ENCODE measurements at regions not wholly inside any gene's neighbourhood (a gene's known extent, or its start where the extent isn't known, plus 50 kb on each side); places are given as distances from the start of the nearest gene placed in this dataset.

DNA sequence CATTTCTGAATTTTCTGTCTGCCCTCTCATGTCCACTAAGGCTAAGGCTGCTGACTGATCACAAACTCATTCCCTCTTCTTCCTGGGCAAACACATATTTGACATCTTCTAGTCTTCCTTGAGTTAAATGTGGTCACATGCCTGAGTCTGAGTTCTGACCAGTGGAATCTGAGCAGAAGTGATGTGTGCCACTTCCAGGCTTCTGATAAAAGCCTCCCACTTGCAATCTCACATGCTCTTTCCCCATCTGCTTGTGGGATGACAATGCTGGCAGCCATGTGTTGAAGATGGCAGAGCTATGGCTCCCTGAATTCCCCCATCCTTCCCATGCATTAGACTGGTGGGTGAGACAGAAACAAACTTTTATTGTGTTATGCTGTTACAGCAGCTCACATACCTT is 149.9 kb upstream of the ZNF648 start:
- TF ChIP-seq, protein P1, sequence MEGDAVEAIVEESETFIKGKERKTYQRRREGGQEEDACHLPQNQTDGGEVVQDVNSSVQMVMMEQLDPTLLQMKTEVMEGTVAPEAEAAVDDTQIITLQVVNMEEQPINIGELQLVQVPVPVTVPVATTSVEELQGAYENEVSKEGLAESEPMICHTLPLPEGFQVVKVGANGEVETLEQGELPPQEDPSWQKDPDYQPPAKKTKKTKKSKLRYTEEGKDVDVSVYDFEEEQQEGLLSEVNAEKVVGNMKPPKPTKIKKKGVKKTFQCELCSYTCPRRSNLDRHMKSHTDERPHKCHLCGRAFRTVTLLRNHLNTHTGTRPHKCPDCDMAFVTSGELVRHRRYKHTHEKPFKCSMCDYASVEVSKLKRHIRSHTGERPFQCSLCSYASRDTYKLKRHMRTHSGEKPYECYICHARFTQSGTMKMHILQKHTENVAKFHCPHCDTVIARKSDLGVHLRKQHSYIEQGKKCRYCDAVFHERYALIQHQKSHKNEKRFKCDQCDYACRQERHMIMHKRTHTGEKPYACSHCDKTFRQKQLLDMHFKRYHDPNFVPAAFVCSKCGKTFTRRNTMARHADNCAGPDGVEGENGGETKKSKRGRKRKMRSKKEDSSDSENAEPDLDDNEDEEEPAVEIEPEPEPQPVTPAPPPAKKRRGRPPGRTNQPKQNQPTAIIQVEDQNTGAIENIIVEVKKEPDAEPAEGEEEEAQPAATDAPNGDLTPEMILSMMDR (IDR thresholded peaks at IDR 0.05) = no peak
- no peak for TF ChIP-seq POLR2A (IDR thresholded peaks at IDR 0.05)
- TF ChIP-seq EP300 (IDR thresholded peaks at IDR 0.05; ENCODE audit: low read depth) = no peak
- TF ChIP-seq POLR2AphosphoS5 (IDR thresholded peaks at IDR 0.05) = no peak
- no peak overlapping the region for H3K27ac ChIP-seq
- no peaks in the 10 kb centered on the region for H3K36me3 ChIP-seq
- no peaks in the 10 kb centered on the region for H3K9me3 ChIP-seq
- peaks cover 3 to 11% (median 8%) of the 10 kb centered on the region in 4 donors for H3K4me1 ChIP-seq
- no peaks in the 10 kb centered on the region for H3K27me3 ChIP-seq
- DNase-seq = no peak
- no peak overlapping the region for H3K4me3 ChIP-seq
- in situ Hi-C loops (cut with MboI; ENCODE audit: low pct_ligation_motif_present in 1 of 4, low pct_unique_long_range_greater_than_20kb in 1 of 4, low sequenced_read_pairs in 3 of 4) = no loop called here
- intact Hi-C loops (cut with DNase I; ENCODE audit: low total_unique reads) = no loop called here

DNA sequence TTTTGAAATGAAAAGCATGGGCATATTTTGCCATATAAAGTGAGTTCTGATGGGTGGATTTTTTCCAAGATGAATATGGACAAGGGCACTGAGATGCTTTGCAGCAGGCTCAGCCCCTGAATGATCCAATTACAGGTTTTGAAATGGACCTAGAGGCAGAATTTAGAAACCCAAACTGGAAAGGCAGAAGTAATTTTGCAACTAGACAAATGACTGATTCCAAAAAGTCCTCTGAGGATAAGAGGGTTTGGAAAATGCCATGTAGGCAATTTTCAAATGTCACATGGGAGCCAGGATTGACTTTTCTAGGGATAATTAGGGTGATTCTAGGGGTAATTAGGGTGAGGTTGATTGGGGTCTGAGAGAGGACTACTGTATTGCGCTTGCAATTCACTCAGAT is 148.9 kb upstream of the ZNF648 start:
- DNase-seq = no peak
- H3K4me3 ChIP-seq = no peak overlapping the region
- no peaks in the 10 kb centered on the region for H3K36me3 ChIP-seq
- peaks cover 0 to 3% (median 3%) of the 10 kb centered on the region in 4 donors for H3K4me1 ChIP-seq
- intact Hi-C loops (cut with DNase I; ENCODE audit: low total_unique reads) (no loop called here), in situ Hi-C loops (cut with MboI; ENCODE audit: low pct_ligation_motif_present in 1 of 4, low pct_unique_long_range_greater_than_20kb in 1 of 4, low sequenced_read_pairs in 3 of 4) (no loop called here)
- H3K27ac ChIP-seq = no peak overlapping the region
- TF ChIP-seq, protein P1 (IDR thresholded peaks at IDR 0.05) = no peak
- TF ChIP-seq POLR2AphosphoS5 (IDR thresholded peaks at IDR 0.05) (no peak), EP300 (IDR thresholded peaks at IDR 0.05; ENCODE audit: low read depth) (no peak), POLR2A (IDR thresholded peaks at IDR 0.05) (no peak)
- no peaks in the 10 kb centered on the region for H3K27me3 ChIP-seq
- no peaks in the 10 kb centered on the region for H3K9me3 ChIP-seq
- 83 to 100% methylated on average over 1 of the region's 1 CpG for WGBS, 2 donors (ENCODE audit: low coverage in 1 of 2)

DNA sequence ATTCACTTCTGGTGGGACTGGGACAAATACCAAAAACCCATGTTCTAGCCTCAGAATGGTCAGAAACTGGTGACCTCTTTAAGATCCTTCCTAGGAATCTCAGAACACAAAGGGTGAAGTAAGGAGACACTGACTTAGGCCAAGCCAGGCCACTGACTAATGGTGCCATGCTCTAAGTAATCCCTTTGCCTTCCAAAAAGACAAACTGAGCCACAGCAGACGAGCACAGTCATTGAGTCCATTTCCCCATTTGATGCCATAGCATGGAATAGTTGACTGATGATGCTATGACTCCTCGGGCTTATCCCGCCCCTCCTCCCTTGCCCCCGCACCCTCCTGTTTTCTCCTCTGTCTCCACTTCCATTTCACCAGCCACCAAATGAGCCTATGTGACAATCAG is 145.8 kb upstream of the ZNF648 start:
- no peaks in the 10 kb centered on the region for H3K36me3 ChIP-seq
- H3K4me3 ChIP-seq = no peak overlapping the region
- no peak for TF ChIP-seq POLR2A (IDR thresholded peaks at IDR 0.05)
- intact Hi-C loops (cut with DNase I; ENCODE audit: low total_unique reads) (no loop called here), in situ Hi-C loops (cut with MboI; ENCODE audit: low pct_ligation_motif_present in 1 of 4, low pct_unique_long_range_greater_than_20kb in 1 of 4, low sequenced_read_pairs in 3 of 4) (no loop called here)
- no peaks in the 10 kb centered on the region for H3K4me1 ChIP-seq
- DNase-seq = no peak
- no peaks in the 10 kb centered on the region for H3K9me3 ChIP-seq
- WGBS, 2 donors (ENCODE audit: low coverage in 1 of 2) = 71% methylated on average over 4 of the region's 4 CpGs; no CpG with 5 or more reads in 1 of the 2 donors
- H3K27ac ChIP-seq = peak overlapping the region; percentile 8 to 50 (median 40)
- H3K27me3 ChIP-seq = no peaks in the 10 kb centered on the region

DNA sequence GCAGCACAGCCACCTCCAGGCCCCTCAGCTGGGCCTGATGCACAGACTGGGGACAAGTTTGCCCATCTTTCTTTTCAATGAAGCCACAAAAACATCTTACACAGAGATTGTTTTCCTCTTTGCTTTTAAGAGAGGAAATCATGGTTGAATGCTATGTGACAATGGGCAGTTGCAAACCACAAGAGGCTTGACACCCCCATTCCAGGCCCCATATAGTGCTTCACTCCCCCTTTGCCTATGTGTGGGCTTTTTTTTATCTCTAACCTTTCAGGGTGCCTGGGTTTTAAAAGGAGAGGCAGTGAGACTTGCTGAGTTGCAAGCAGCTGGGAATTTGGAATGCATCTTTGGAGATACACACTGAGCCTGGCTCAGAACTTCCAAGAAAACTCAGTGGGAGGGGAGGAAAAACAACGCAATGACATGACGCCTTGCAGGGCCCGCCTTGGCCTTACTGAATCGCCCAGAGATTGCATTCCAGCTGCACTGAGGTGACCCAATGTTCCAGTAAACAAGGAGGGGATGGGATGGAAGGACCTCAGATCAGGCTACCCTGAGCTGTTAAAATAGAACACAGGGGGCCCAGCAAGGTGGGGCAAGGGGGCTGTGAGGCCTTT is 145.2 kb upstream of the ZNF648 start:
- 54 to 61% methylated on average over 4 of the region's 4 CpGs for WGBS, 2 donors (ENCODE audit: low coverage in 1 of 2)
- no peak overlapping the region for H3K4me3 ChIP-seq
- no peaks in the 10 kb centered on the region for H3K27me3 ChIP-seq
- H3K9me3 ChIP-seq = no peaks in the 10 kb centered on the region
- intact Hi-C loops (cut with DNase I; ENCODE audit: low total_unique reads) (no loop called here), in situ Hi-C loops (cut with MboI; ENCODE audit: low pct_ligation_motif_present in 1 of 4, low pct_unique_long_range_greater_than_20kb in 1 of 4, low sequenced_read_pairs in 3 of 4) (no loop called here)
- H3K27ac ChIP-seq = peak overlapping the region; percentile 38 to 65 (median 56)
- peak; percentile 43 for DNase-seq
- TF ChIP-seq, protein P1 (IDR thresholded peaks at IDR 0.05) = no peak
- TF ChIP-seq POLR2A (IDR thresholded peaks at IDR 0.05) (no peak), POLR2AphosphoS5 (IDR thresholded peaks at IDR 0.05) (peak; percentile 27 to 79 (median 49)), EP300 (IDR thresholded peaks at IDR 0.05; ENCODE audit: low read depth) (peak; percentile 32)
- H3K36me3 ChIP-seq = no peaks in the 10 kb centered on the region
- H3K4me1 ChIP-seq = no peaks in the 10 kb centered on the region
